H1 (cell line): ENCODE measurements at regions not wholly inside any gene's neighbourhood (a gene's known extent, or its start where the extent isn't known, plus 50 kb on each side); places are given as distances from the start of the nearest gene placed in this dataset.

ENCODE experiments used
- CTBP2 ChIP-seq: IDR thresholded peaks from 2 replicates; pipeline ENCODE4 v1.7.0; 2011; ENCODE audit warnings: borderline replicate concordance, mild to moderate bottlenecking, moderate library complexity, mixed read lengths, low read length; ENCODE audit not compliant: insufficient read depth, insufficient read length
- GTF2F1 ChIP-seq: IDR thresholded peaks from 2 replicates; pipeline ENCODE4 v1.6.1; 2012; ENCODE audit warnings: low read depth, low read length, improper control_type of control experiment, borderline replicate concordance

DNA sequence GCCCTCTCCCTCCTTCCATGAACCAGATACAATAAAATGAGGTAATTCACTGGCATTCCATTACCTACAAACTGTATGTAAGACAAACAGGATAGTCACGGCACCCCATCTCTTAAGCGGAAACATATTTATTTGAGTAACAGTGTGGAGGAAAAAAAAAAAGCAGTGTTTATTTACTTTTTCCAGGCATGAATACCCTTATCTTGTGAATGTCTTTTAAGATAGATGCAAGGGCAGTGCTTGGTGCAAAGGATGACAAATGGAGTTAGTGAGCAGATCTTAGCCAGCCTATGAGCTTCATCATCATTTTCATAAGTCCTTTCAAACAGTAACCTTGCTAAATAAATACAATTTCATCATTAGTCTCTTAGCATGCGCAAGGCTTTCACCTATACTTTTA is 1661.8 kb upstream of the SPRY2 start (continued):
- TF ChIP-seq GTF2F1 (no peak), CTBP2 (no peak)
- TF ChIP-seq, all 59 proteins: peak for 0
